ENCODE measurements at regions not wholly inside any gene's neighbourhood (a gene's known extent, or its start where the extent isn't known, plus 50 kb on each side); places are given as distances from the start of the nearest gene placed in this dataset.

- H2AFZ ChIP-seq: no peak overlapping the region
- no peaks in the 10 kb centered on the region for H3K36me3 ChIP-seq (ENCODE audit: insufficient read depth)
- DNase-seq (ENCODE audit: low spot score) (no peak), ATAC-seq (no peak)
- no peaks in the 10 kb centered on the region for H3K9me2 ChIP-seq (ENCODE audit: insufficient read depth)
- H4K20me1 ChIP-seq (replicated peaks; ENCODE audit: insufficient read depth): peaks cover 4% of the 10 kb centered on the region; the same call in 1 of the 2 replicates
- H3K4me3 Mint-ChIP-seq: no peak overlapping the region; the same call in 2 of the 3 replicates
- H3K4me2 ChIP-seq: peak overlapping the region; percentile 97; the same call in 1 of the 2 replicates
- no peak overlapping the region for H3K27ac Mint-ChIP-seq
- H3K27ac ChIP-seq (ENCODE audit: low read depth): no peak overlapping the region
- peaks cover 52% of the 10 kb centered on the region for H3K27me3 ChIP-seq (ENCODE audit: insufficient read depth)
- H3K4me3 ChIP-seq: peak overlapping the region; percentile 77; the same call in 1 of the 2 replicates
- H3F3A ChIP-seq (replicated peaks; ENCODE audit: low read depth): peaks cover 11% of the 10 kb centered on the region; the same call in 1 of the 2 replicates
- H3K4me1 ChIP-seq (ENCODE audit: insufficient read depth): peaks cover 16% of the 10 kb centered on the region
- peaks cover 49% of the 10 kb centered on the region for H3K27me3 Mint-ChIP-seq (ENCODE audit: insufficient read depth, low read depth, poor library complexity)
- peaks cover 23% of the 10 kb centered on the region for H3K4me1 Mint-ChIP-seq
- no peaks in the 10 kb centered on the region; the same call in 1 of the 3 replicates for H3K9me3 Mint-ChIP-seq
- no peaks in the 10 kb centered on the region for H3K36me3 Mint-ChIP-seq (ENCODE audit: low read depth)
- no peak for TF ChIP-seq POLR2AphosphoS5 (IDR thresholded peaks at IDR 0.05; ENCODE audit: low read depth)
- TF ChIP-seq ZNF462 (CRISPR knock-in tag; IDR thresholded peaks at IDR 0.05): no peak
- TF ChIP-seq EZH2 (IDR thresholded peaks at IDR 0.05; ENCODE audit: low read depth, unreplicated experiment): no peak
- TF ChIP-seq REST (IDR thresholded peaks at IDR 0.05; ENCODE audit: unreplicated experiment): no peak
- no peak for TF ChIP-seq NANOG (IDR thresholded peaks at IDR 0.05; ENCODE audit: borderline replicate concordance)
- TF ChIP-seq, protein P1, sequence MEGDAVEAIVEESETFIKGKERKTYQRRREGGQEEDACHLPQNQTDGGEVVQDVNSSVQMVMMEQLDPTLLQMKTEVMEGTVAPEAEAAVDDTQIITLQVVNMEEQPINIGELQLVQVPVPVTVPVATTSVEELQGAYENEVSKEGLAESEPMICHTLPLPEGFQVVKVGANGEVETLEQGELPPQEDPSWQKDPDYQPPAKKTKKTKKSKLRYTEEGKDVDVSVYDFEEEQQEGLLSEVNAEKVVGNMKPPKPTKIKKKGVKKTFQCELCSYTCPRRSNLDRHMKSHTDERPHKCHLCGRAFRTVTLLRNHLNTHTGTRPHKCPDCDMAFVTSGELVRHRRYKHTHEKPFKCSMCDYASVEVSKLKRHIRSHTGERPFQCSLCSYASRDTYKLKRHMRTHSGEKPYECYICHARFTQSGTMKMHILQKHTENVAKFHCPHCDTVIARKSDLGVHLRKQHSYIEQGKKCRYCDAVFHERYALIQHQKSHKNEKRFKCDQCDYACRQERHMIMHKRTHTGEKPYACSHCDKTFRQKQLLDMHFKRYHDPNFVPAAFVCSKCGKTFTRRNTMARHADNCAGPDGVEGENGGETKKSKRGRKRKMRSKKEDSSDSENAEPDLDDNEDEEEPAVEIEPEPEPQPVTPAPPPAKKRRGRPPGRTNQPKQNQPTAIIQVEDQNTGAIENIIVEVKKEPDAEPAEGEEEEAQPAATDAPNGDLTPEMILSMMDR (conservative IDR thresholded peaks at IDR 0.05; ENCODE audit: low read depth in 2 of 2): no peak
- no peak for TF ChIP-seq JUNB (IDR thresholded peaks at IDR 0.05; ENCODE audit: unreplicated experiment)
- no peak for TF ChIP-seq CREB1 (CRISPR knock-in tag; IDR thresholded peaks at IDR 0.05; ENCODE audit: low read depth)
- no peak for TF ChIP-seq STAT1 (IDR thresholded peaks at IDR 0.05; ENCODE audit: unreplicated experiment)
- TF ChIP-seq ZNF114 (CRISPR knock-in tag; IDR thresholded peaks at IDR 0.05): no peak
- no peak for TF ChIP-seq ZNF331 (CRISPR knock-in tag; IDR thresholded peaks at IDR 0.05; ENCODE audit: low read depth)
- no peak for TF ChIP-seq ETS1 (IDR thresholded peaks at IDR 0.05)
- no peak for TF ChIP-seq EZH2phosphoT487 (IDR thresholded peaks at IDR 0.05; ENCODE audit: unreplicated experiment)
- H3K79me2 ChIP-seq (replicated peaks; ENCODE audit: insufficient read depth): no peaks in the 10 kb centered on the region
These were observed 112.9 kb upstream of the SMURF2 start for GRCh38 chr17:64774888-64775540.

Data from GM23338 (cell line).